Hepatocyte (in vitro differentiated cells): ENCODE measurements at regions not wholly inside any gene's neighbourhood (a gene's known extent, or its start where the extent isn't known, plus 50 kb on each side); places are given as distances from the start of the nearest gene placed in this dataset.

Experiments
- EZH2 ChIP-seq: fragments of 200-600 bp; sonication (generic); IDR thresholded peaks from 2 replicates; pipeline ENCODE4 v1.6.1; 2016; ENCODE audit warnings: antibody characterized with exemption, mild to moderate bottlenecking, borderline replicate concordance
- TF ChIP-seq, protein P1 (sequence below): fragments of 200-600 bp; sonication (generic); IDR thresholded peaks from 2 replicates; pipeline ENCODE4 v1.5.1; 2016; ENCODE audit warnings: antibody characterized with exemption, mild to moderate bottlenecking; ENCODE audit not compliant: poor library complexity

DNA sequence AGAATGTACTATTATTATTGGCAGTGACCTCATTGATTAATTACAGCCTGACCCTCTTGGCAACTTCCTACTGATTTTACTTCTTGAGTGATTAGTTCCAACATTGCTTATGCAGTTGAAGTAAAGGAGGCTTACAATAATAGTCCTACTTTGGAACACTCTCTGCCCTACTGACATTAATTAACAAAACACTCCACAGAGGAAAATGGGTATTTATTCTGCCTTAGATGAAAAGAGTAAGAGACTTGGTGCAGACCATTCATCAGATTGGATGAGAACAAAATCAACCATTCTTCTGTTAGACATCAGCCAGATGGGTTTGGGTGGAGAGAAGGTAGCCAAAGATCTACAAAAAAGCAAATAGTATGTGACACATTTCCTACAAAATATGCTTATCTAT is 363.8 kb downstream of the FAT3 start:
- TF ChIP-seq, protein P1, sequence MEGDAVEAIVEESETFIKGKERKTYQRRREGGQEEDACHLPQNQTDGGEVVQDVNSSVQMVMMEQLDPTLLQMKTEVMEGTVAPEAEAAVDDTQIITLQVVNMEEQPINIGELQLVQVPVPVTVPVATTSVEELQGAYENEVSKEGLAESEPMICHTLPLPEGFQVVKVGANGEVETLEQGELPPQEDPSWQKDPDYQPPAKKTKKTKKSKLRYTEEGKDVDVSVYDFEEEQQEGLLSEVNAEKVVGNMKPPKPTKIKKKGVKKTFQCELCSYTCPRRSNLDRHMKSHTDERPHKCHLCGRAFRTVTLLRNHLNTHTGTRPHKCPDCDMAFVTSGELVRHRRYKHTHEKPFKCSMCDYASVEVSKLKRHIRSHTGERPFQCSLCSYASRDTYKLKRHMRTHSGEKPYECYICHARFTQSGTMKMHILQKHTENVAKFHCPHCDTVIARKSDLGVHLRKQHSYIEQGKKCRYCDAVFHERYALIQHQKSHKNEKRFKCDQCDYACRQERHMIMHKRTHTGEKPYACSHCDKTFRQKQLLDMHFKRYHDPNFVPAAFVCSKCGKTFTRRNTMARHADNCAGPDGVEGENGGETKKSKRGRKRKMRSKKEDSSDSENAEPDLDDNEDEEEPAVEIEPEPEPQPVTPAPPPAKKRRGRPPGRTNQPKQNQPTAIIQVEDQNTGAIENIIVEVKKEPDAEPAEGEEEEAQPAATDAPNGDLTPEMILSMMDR, result no peak
- TF ChIP-seq EZH2, result no peak
